CD4-positive, alpha-beta T cell (primary cell): ENCODE measurements at regions not wholly inside any gene's neighbourhood (a gene's known extent, or its start where the extent isn't known, plus 50 kb on each side); places are given as distances from the start of the nearest gene placed in this dataset.

Source experiments
- ATAC-seq: fragments of 200-7000 bp; cut with Tn5 transposase; one replicate; pipeline ENCODE4 v1.10.0; 2022; ENCODE audit warnings: mild to moderate bottlenecking; ENCODE audit not compliant: poor library complexity
- CTCF ChIA-PET: fragments of 350-600 bp; sonication (Branson Sonifier 250); formaldehyde crosslinking; loops from one replicate; lab custom pipeline; 2021; ENCODE audit warnings: antibody characterized with exemption, inconsistent platforms; lab: Charles Lee
- POLR2A ChIA-PET: fragments of 350-600 bp; sonication (Branson Sonifier 250); formaldehyde crosslinking; loops from one replicate; lab custom pipeline; 2021; ENCODE audit warnings: antibody characterized with exemption, inconsistent platforms; lab: Charles Lee
- DNase-seq, 14 experiments: peaks; one replicate each; pipeline ENCODE4 v3.0.0-alpha.2; 2013 to 2020; ENCODE audit warnings: mixed read lengths in 2 of 14
- H3K27ac ChIP-seq, 2 donors: one replicate each; pipeline versions ENCODE4 v1.5.1 to v1.7.0; 2013; ENCODE audit warnings: low read length in 2 of 2, low read depth in 1 of 2, mild to moderate bottlenecking in 1 of 2
- H3K27me3 ChIP-seq, 2 experiments: 1 replicate in 1 of 2; 2 replicates in 1 of 2; pipeline versions ENCODE4 v1.6.1 to v1.7.0; 2013; ENCODE audit warnings: low read length in 2 of 2, control low read depth in 1 of 2, mild to moderate bottlenecking in 1 of 2, moderate library complexity in 1 of 2; ENCODE audit not compliant: insufficient read depth in 2 of 2, control insufficient read depth in 1 of 2
- H3K36me3 ChIP-seq: one replicate; pipeline ENCODE4 v1.6.1; 2013; ENCODE audit warnings: low read length, control low read depth; ENCODE audit not compliant: insufficient read depth
- H3K4me1 ChIP-seq: one replicate; pipeline ENCODE4 v1.6.1; 2013; ENCODE audit warnings: low read length, control low read depth; ENCODE audit not compliant: insufficient read depth
- H3K4me3 ChIP-seq: one replicate; pipeline ENCODE4 v1.5.1; 2013; ENCODE audit warnings: mild to moderate bottlenecking, low read length, moderate library complexity
- H3K9me3 ChIP-seq, 2 experiments: 1 replicate in 1 of 2; 2 replicates in 1 of 2; pipeline versions ENCODE4 v1.6.1 to v1.7.0; 2013; ENCODE audit warnings: low read length in 2 of 2, mild to moderate bottlenecking in 2 of 2, control low read depth in 1 of 2, moderate library complexity in 1 of 2; ENCODE audit not compliant: control insufficient read depth in 1 of 2, insufficient read depth in 1 of 2
- H3K27ac Mint-ChIP-seq: one replicate; pipeline ENCODE4 v1.8.0; 2020; ENCODE audit warnings: mixed read lengths
- H3K27me3 Mint-ChIP-seq: one replicate; pipeline ENCODE4 v1.8.0; 2021; ENCODE audit warnings: mixed read lengths
- H3K36me3 Mint-ChIP-seq: one replicate; pipeline ENCODE4 v1.8.0; 2021; ENCODE audit warnings: low read depth, mixed read lengths
- H3K4me1 Mint-ChIP-seq: one replicate; pipeline ENCODE4 v1.8.0; 2021; ENCODE audit warnings: low read depth, mixed read lengths
- H3K4me3 Mint-ChIP-seq: one replicate; pipeline ENCODE4 v1.8.0; 2020; ENCODE audit warnings: mild to moderate bottlenecking, mixed read lengths
- H3K9me3 Mint-ChIP-seq: one replicate; pipeline ENCODE4 v1.8.0; 2020; ENCODE audit warnings: mixed read lengths
- intact Hi-C, 2 experiments: fragments of 100-400 bp; cut with DNase I in 1 of 2; cut with micrococcal nuclease in 1 of 2; formaldehyde crosslinking; loops; one replicate each; pipeline versions ENCODE4 v1.15.1 to v1.9.0; 2023 to 2025; cut with DNase I, micrococcal nuclease
- TF ChIP-seq, protein P1 (sequence below): fragments of 200-600 bp; IDR thresholded peaks from one replicate; pipeline ENCODE4 v1.8.0; 2022; ENCODE audit warnings: antibody characterized with exemption, mild to moderate bottlenecking

DNA sequence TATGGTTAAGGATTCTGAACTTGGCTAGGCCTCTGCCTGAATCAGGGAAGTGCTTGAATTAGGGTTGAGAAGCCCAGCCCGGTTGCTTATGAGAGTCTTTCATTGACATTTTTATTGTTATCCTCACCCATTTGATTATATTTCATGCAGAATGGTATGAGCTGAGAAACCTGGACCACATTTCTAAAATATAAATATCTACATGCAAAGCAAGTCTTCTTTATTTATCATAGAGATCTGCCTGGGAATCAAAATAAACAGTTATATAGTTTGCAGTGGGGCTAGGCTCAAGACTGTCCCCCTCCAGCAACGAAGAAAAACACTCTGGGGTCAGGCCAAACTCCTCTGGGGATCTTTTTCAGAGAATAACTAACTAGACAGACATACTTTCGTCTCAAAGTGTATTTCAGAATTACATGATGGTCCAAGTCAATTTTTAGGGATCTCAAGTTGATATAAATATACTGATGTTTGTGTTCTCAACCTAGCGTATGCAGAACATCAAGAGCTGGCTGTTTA, 675.4 kb upstream of the NR2F2 start:
- H3K4me1 ChIP-seq = no peaks in the 10 kb centered on the region
- no peaks in the 10 kb centered on the region for H3K9me3 Mint-ChIP-seq
- no peak overlapping the region for H3K4me3 Mint-ChIP-seq
- DNase-seq (no peak), ATAC-seq (no peak)
- no peaks in the 10 kb centered on the region for H3K9me3 ChIP-seq
- CTCF ChIA-PET = no interaction called here
- H3K4me1 Mint-ChIP-seq = no peaks in the 10 kb centered on the region
- H3K4me3 ChIP-seq = no peak overlapping the region
- TF ChIP-seq, protein P1, sequence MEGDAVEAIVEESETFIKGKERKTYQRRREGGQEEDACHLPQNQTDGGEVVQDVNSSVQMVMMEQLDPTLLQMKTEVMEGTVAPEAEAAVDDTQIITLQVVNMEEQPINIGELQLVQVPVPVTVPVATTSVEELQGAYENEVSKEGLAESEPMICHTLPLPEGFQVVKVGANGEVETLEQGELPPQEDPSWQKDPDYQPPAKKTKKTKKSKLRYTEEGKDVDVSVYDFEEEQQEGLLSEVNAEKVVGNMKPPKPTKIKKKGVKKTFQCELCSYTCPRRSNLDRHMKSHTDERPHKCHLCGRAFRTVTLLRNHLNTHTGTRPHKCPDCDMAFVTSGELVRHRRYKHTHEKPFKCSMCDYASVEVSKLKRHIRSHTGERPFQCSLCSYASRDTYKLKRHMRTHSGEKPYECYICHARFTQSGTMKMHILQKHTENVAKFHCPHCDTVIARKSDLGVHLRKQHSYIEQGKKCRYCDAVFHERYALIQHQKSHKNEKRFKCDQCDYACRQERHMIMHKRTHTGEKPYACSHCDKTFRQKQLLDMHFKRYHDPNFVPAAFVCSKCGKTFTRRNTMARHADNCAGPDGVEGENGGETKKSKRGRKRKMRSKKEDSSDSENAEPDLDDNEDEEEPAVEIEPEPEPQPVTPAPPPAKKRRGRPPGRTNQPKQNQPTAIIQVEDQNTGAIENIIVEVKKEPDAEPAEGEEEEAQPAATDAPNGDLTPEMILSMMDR = no peak
- H3K36me3 Mint-ChIP-seq = no peaks in the 10 kb centered on the region
- no peak overlapping the region for H3K27ac Mint-ChIP-seq
- no peaks in the 10 kb centered on the region for H3K27me3 Mint-ChIP-seq
- no peak overlapping the region for H3K27ac ChIP-seq
- POLR2A ChIA-PET = no interaction called here
- H3K36me3 ChIP-seq = no peaks in the 10 kb centered on the region
- intact Hi-C loops = no loop called here
- H3K27me3 ChIP-seq = no peaks in the 10 kb centered on the region

GRCh38 chr15:95656595-95656994, 673.9 kb upstream of the NR2F2 start:
- TF ChIP-seq, protein P1 = no peak
- Histone ChIP-seq H3K4me3 (no peak overlapping the region), H3K27me3 (no peaks in the 10 kb centered on the region), H3K36me3 (no peaks in the 10 kb centered on the region), H3K4me1 (no peaks in the 10 kb centered on the region), H3K27ac (no peak overlapping the region), H3K9me3 (no peaks in the 10 kb centered on the region)
- CTCF ChIA-PET = no interaction called here
- no peak overlapping the region for H3K4me3 Mint-ChIP-seq
- POLR2A ChIA-PET = no interaction called here
- H3K27ac Mint-ChIP-seq = no peak overlapping the region
- no peaks in the 10 kb centered on the region for H3K4me1 Mint-ChIP-seq
- H3K9me3 Mint-ChIP-seq = no peaks in the 10 kb centered on the region
- ATAC-seq = no peak
- intact Hi-C loops = no loop called here
- no peaks in the 10 kb centered on the region for H3K36me3 Mint-ChIP-seq
- no peak for DNase-seq
- no peaks in the 10 kb centered on the region for H3K27me3 Mint-ChIP-seq

DNA sequence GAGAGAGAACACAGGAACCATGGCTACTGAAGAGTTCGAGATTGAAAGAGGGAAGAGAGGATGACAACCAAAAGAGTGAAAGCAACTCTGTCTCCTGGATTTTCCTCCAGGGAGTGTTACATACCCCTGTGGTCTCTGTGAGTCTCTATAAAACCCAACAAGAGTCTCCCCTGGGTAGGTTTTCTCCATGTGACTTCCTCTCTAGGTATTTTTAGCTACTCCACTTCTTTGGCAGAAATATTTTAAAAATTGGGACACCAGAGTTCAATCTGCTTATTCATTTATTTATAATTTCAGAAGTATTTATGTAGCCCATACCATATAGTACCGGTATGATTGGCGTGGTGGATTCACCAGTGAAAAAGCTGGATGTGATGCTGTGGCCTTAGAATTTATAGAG, 671.7 kb upstream of the NR2F2 start:
- ChIA-PET POLR2A (no interaction called here), CTCF (no interaction called here)
- Mint-ChIP-seq H3K36me3 (no peaks in the 10 kb centered on the region), H3K9me3 (no peaks in the 10 kb centered on the region), H3K4me3 (no peak overlapping the region), H3K27ac (no peak overlapping the region), H3K27me3 (no peaks in the 10 kb centered on the region), H3K4me1 (no peaks in the 10 kb centered on the region)
- TF ChIP-seq, protein P1 = no peak
- Histone ChIP-seq H3K36me3 (no peaks in the 10 kb centered on the region), H3K9me3 (no peaks in the 10 kb centered on the region), H3K4me1 (no peaks in the 10 kb centered on the region), H3K4me3 (no peak overlapping the region), H3K27me3 (no peaks in the 10 kb centered on the region), H3K27ac (no peak overlapping the region)
- ATAC-seq = no peak
- intact Hi-C loops = no loop called here
- DNase-seq = no peak
